GM12878 (cell line): ENCODE measurements at regions not wholly inside any gene's neighbourhood (a gene's known extent, or its start where the extent isn't known, plus 50 kb on each side); places are given as distances from the start of the nearest gene placed in this dataset.

Source experiments
- CTCF ChIP-seq, 3 experiments: IDR thresholded peaks in 2 of 3; conservative IDR thresholded peaks in 1 of 3; 2 replicates each; pipeline ENCODE4 v1.5.1; 2011; ENCODE audit warnings: low read depth in 3 of 3, low read length in 3 of 3, mild to moderate bottlenecking in 3 of 3, control low read depth in 2 of 3, moderate library complexity in 2 of 3, inconsistent platforms in 1 of 3, mixed read lengths in 1 of 3; ENCODE audit not compliant: control insufficient read depth in 2 of 3, insufficient read depth in 1 of 3; ENCODE audit errors: extremely low read depth in 1 of 3
- ESRRA ChIP-seq: IDR thresholded peaks from 2 replicates; pipeline ENCODE4 v1.6.1; 2012; ENCODE audit warnings: mild to moderate bottlenecking, low read length, improper control_type of control experiment
- REST ChIP-seq: IDR thresholded peaks from 2 replicates; pipeline ENCODE4 v1.6.1; 2012; ENCODE audit warnings: mild to moderate bottlenecking, low read depth, low read length
- SIX5 ChIP-seq: IDR thresholded peaks from 2 replicates; pipeline ENCODE4 v1.6.1; 2011; ENCODE audit warnings: mild to moderate bottlenecking, low read depth, low read length, moderate library complexity; ENCODE audit not compliant: severe bottlenecking

- no peak for TF ChIP-seq ESRRA
- TF ChIP-seq REST: no peak
- TF ChIP-seq CTCF (IDR thresholded peaks at IDR 0.05 in 2 of 3, conservative IDR thresholded peaks at IDR 0.05 in 1 of 3; ENCODE audit: control insufficient read depth in 2 of 3, extremely low read depth in 1 of 3, insufficient read depth in 1 of 3, low read depth in 3 of 3, low read length in 3 of 3): no peak
- TF ChIP-seq SIX5: no peak
These were observed 156.2 kb downstream of the DDX1 start for GRCh38 chr2:15747603-15748471.
